ENCODE measurements at regions not wholly inside any gene's neighbourhood (a gene's known extent, or its start where the extent isn't known, plus 50 kb on each side); places are given as distances from the start of the nearest gene placed in this dataset.
A peak's percentile ranks its signal among the peaks of the same experiment; 100 is the strongest.

GRCh38 chr13:54373211-54373610 lies 1344.6 kb downstream of the OLFM4 start:
- no peak for DNase-seq (ENCODE audit: extremely low spot score)
- TF ChIP-seq LEF1 (IDR thresholded peaks at IDR 0.05; ENCODE audit: borderline replicate concordance) (no peak), NFRKB (IDR thresholded peaks at IDR 0.05) (no peak), FOXK2 (IDR thresholded peaks at IDR 0.05) (no peak), SP1 (IDR thresholded peaks at IDR 0.05) (no peak), HDGF (IDR thresholded peaks at IDR 0.05; ENCODE audit: borderline replicate concordance) (no peak), PKNOX1 (IDR thresholded peaks at IDR 0.05) (no peak), BHLHE40 (IDR thresholded peaks at IDR 0.05; ENCODE audit: borderline replicate concordance) (no peak), ZNF384 (IDR thresholded peaks at IDR 0.05) (no peak), ARNT (IDR thresholded peaks at IDR 0.05) (no peak)
- ChIA-PET CTCF (no interaction called here), POLR2A (no interaction called here)

- DNase-seq (ENCODE audit: extremely low spot score), result no peak
- CTCF ChIA-PET, result no interaction called here
- POLR2A ChIA-PET, result no interaction called here
- TF ChIP-seq SUZ12 (IDR thresholded peaks at IDR 0.05) (no peak), L3MBTL2 (conservative IDR thresholded peaks at IDR 0.05) (no peak), LEF1 (IDR thresholded peaks at IDR 0.05; ENCODE audit: borderline replicate concordance) (no peak), TARDBP (IDR thresholded peaks at IDR 0.05) (no peak), NFRKB (IDR thresholded peaks at IDR 0.05) (no peak), FOXK2 (IDR thresholded peaks at IDR 0.05) (no peak), CTBP1 (IDR thresholded peaks at IDR 0.05; ENCODE audit: borderline replicate concordance) (no peak), ELF4 (IDR thresholded peaks at IDR 0.05) (no peak), SP1 (IDR thresholded peaks at IDR 0.05) (no peak), ZNF384 (IDR thresholded peaks at IDR 0.05) (no peak), BHLHE40 (IDR thresholded peaks at IDR 0.05; ENCODE audit: borderline replicate concordance) (no peak), PKNOX1 (IDR thresholded peaks at IDR 0.05) (no peak), HDGF (IDR thresholded peaks at IDR 0.05; ENCODE audit: borderline replicate concordance) (no peak)
These were observed 1350.8 kb downstream of the OLFM4 start for GRCh38 chr13:54379461-54379860.

- no peak for TF ChIP-seq SP1 (IDR thresholded peaks at IDR 0.05)
- DNase-seq (ENCODE audit: extremely low spot score), result no peak
- ChIA-PET CTCF (no interaction called here), POLR2A (no interaction called here)
These were observed 1355.0 kb downstream of the OLFM4 start for GRCh38 chr13:54383604-54384003.

GRCh38 chr13:54387625-54388024 lies 1359.0 kb downstream of the OLFM4 start:
- TF ChIP-seq FOXM1 (IDR thresholded peaks at IDR 0.05; ENCODE audit: borderline replicate concordance), result no peak
- no peak for TF ChIP-seq FOXA1 (IDR thresholded peaks at IDR 0.05)
- TF ChIP-seq CTBP1 (IDR thresholded peaks at IDR 0.05; ENCODE audit: borderline replicate concordance), result no peak
- no peak for TF ChIP-seq LEF1 (IDR thresholded peaks at IDR 0.05; ENCODE audit: borderline replicate concordance)
- no peak for TF ChIP-seq PKNOX1 (IDR thresholded peaks at IDR 0.05)
- no peak for TF ChIP-seq SUZ12 (IDR thresholded peaks at IDR 0.05)
- TF ChIP-seq BHLHE40 (IDR thresholded peaks at IDR 0.05; ENCODE audit: borderline replicate concordance), result no peak
- no peak for TF ChIP-seq TARDBP (IDR thresholded peaks at IDR 0.05)
- no peak for TF ChIP-seq SP1 (IDR thresholded peaks at IDR 0.05)
- TF ChIP-seq L3MBTL2 (conservative IDR thresholded peaks at IDR 0.05), result no peak
- no peak for TF ChIP-seq HDGF (IDR thresholded peaks at IDR 0.05; ENCODE audit: borderline replicate concordance)
- no peak for TF ChIP-seq ZNF384 (IDR thresholded peaks at IDR 0.05)
- no peak for TF ChIP-seq FOXK2 (IDR thresholded peaks at IDR 0.05)
- TF ChIP-seq ARNT (IDR thresholded peaks at IDR 0.05), result no peak
- no peak for TF ChIP-seq ELF4 (IDR thresholded peaks at IDR 0.05)
- no peak for TF ChIP-seq NFRKB (IDR thresholded peaks at IDR 0.05)
- CTCF ChIA-PET, result no interaction called here
- DNase-seq (ENCODE audit: extremely low spot score), result no peak
- POLR2A ChIA-PET, result no interaction called here

GRCh38 chr13:54390841-54391240 lies 1362.2 kb downstream of the OLFM4 start:
- TF ChIP-seq FOXM1 (IDR thresholded peaks at IDR 0.05; ENCODE audit: borderline replicate concordance) (no peak), NFRKB (IDR thresholded peaks at IDR 0.05) (no peak), ELF4 (IDR thresholded peaks at IDR 0.05) (no peak), L3MBTL2 (conservative IDR thresholded peaks at IDR 0.05) (no peak), TARDBP (IDR thresholded peaks at IDR 0.05) (no peak), PKNOX1 (IDR thresholded peaks at IDR 0.05) (no peak), ZNF384 (IDR thresholded peaks at IDR 0.05) (no peak), LEF1 (IDR thresholded peaks at IDR 0.05; ENCODE audit: borderline replicate concordance) (no peak), FOXK2 (IDR thresholded peaks at IDR 0.05) (no peak), CTBP1 (IDR thresholded peaks at IDR 0.05; ENCODE audit: borderline replicate concordance) (no peak), HDGF (IDR thresholded peaks at IDR 0.05; ENCODE audit: borderline replicate concordance) (no peak), FOXA1 (IDR thresholded peaks at IDR 0.05) (no peak), SP1 (IDR thresholded peaks at IDR 0.05) (no peak), SUZ12 (IDR thresholded peaks at IDR 0.05) (no peak), ARNT (IDR thresholded peaks at IDR 0.05) (no peak), BHLHE40 (IDR thresholded peaks at IDR 0.05; ENCODE audit: borderline replicate concordance) (no peak)
- no peak for DNase-seq (ENCODE audit: extremely low spot score)
- POLR2A ChIA-PET, result no interaction called here
- CTCF ChIA-PET, result no interaction called here

- TF ChIP-seq ARNT (IDR thresholded peaks at IDR 0.05) (no peak), L3MBTL2 (conservative IDR thresholded peaks at IDR 0.05) (peak; percentile 75), ZNF384 (IDR thresholded peaks at IDR 0.05) (no peak), ELF4 (IDR thresholded peaks at IDR 0.05) (no peak), TARDBP (IDR thresholded peaks at IDR 0.05) (no peak), NFRKB (IDR thresholded peaks at IDR 0.05) (no peak), CTBP1 (IDR thresholded peaks at IDR 0.05; ENCODE audit: borderline replicate concordance) (no peak), FOXM1 (IDR thresholded peaks at IDR 0.05; ENCODE audit: borderline replicate concordance) (no peak), PKNOX1 (IDR thresholded peaks at IDR 0.05) (no peak)
- POLR2A ChIA-PET, result no interaction called here
- CTCF ChIA-PET, result no interaction called here
- DNase-seq (ENCODE audit: extremely low spot score), result peak; percentile 8
These were observed 1365.6 kb downstream of the OLFM4 start for GRCh38 chr13:54394085-54394700.
